ENCODE measurements at regions not wholly inside any gene's neighbourhood (a gene's known extent, or its start where the extent isn't known, plus 50 kb on each side); places are given as distances from the start of the nearest gene placed in this dataset.

- CTCF ChIA-PET (ENCODE audit: low intra/inter-chr PET ratio, low total read pairs), result no interaction called here
- in situ Hi-C loops (cut with HindIII; ENCODE audit: extremely low pct_ligation_motif_present, low pct_unique_long_range_greater_than_20kb), result no loop called here
- 4% methylated on average over 3 of the region's 3 CpGs for WGBS (ENCODE audit: low lambda C conversion rate)
Observed at GRCh38 chr1:143694085-143694484, 277.7 kb downstream of the FAM72C start.

More at GRCh38 chr1:143694085-143694484, 277.7 kb downstream of the FAM72C start:
- Histone ChIP-seq H3K4me2 (ENCODE audit: low read depth, low read length) (no peak overlapping the region), H3K4me1 (ENCODE audit: insufficient read depth, low read length) (no peaks in the 10 kb centered on the region), H3K27me3 (ENCODE audit: control insufficient read depth in 1 of 2, insufficient read depth in 2 of 2, low read length in 2 of 2) (peaks cover 0 to 21% of the 10 kb centered on the region in 2 experiments; a peak in 4 of 5 replicates), H3K9ac (ENCODE audit: insufficient read depth, low read depth, low read length) (no peak overlapping the region), H4K20me1 (ENCODE audit: insufficient read depth, low read length) (no peaks in the 10 kb centered on the region), H2AFZ (ENCODE audit: low read length) (no peak overlapping the region), H3K27ac (ENCODE audit: extremely low read length, insufficient read depth, low read length) (no peak overlapping the region), H3K4me3 (replicated peaks in 1 of 3; ENCODE audit: insufficient read depth in 1 of 3, low read depth in 2 of 3, low read length in 3 of 3) (no peak overlapping the region), H3K79me2 (ENCODE audit: insufficient read depth, low read length) (no peaks in the 10 kb centered on the region), H3K9me3 (ENCODE audit: low read length) (no peaks in the 10 kb centered on the region), H3K36me3 (replicated peaks in 1 of 2; ENCODE audit: control insufficient read depth in 1 of 2, insufficient read depth in 2 of 2, low read length in 2 of 2) (no peaks in the 10 kb centered on the region)
- POLR2A ChIA-PET, result no interaction called here
- ATAC-seq (no peak), DNase-seq (ENCODE audit: low spot score) (no peak), FAIRE-seq (no peak)
- TF ChIP-seq KDM2A (CRISPR knock-in tag; IDR thresholded peaks at IDR 0.05; ENCODE audit: borderline replicate concordance, low read depth) (no peak), ZNF264 (CRISPR knock-in tag; IDR thresholded peaks at IDR 0.05) (no peak), DPF2 (CRISPR knock-in tag; IDR thresholded peaks at IDR 0.05; ENCODE audit: borderline replicate concordance, low read depth) (no peak), ZNF546 (CRISPR knock-in tag; conservative IDR thresholded peaks at IDR 0.05) (no peak), ZNF292 (CRISPR knock-in tag; IDR thresholded peaks at IDR 0.05; ENCODE audit: borderline replicate concordance, low read depth) (no peak), PLSCR1 (CRISPR knock-in tag; IDR thresholded peaks at IDR 0.05; ENCODE audit: borderline replicate concordance) (no peak), ISL2 (CRISPR knock-in tag; IDR thresholded peaks at IDR 0.05) (no peak), SCMH1 (CRISPR knock-in tag; IDR thresholded peaks at IDR 0.05; ENCODE audit: borderline replicate concordance) (no peak), MIXL1 (CRISPR knock-in tag; IDR thresholded peaks at IDR 0.05) (no peak), SAFB2 (CRISPR knock-in tag; IDR thresholded peaks at IDR 0.05; ENCODE audit: borderline replicate concordance, low read depth) (no peak), FOXA3 (CRISPR knock-in tag; IDR thresholded peaks at IDR 0.05) (no peak), JDP2 (CRISPR knock-in tag; IDR thresholded peaks at IDR 0.05; ENCODE audit: borderline replicate concordance) (no peak), ZNF790 (CRISPR knock-in tag; IDR thresholded peaks at IDR 0.05; ENCODE audit: borderline replicate concordance) (no peak), ZNF780A (CRISPR knock-in tag; IDR thresholded peaks at IDR 0.05) (no peak), HNRNPL (IDR thresholded peaks at IDR 0.05; ENCODE audit: low read depth, low read length) (no peak), TRIM24 (CRISPR knock-in tag; IDR thresholded peaks at IDR 0.05) (no peak), ZNF101 (CRISPR knock-in tag; IDR thresholded peaks at IDR 0.05; ENCODE audit: borderline replicate concordance, low read depth) (no peak)
- TF ChIP-seq, protein P1, sequence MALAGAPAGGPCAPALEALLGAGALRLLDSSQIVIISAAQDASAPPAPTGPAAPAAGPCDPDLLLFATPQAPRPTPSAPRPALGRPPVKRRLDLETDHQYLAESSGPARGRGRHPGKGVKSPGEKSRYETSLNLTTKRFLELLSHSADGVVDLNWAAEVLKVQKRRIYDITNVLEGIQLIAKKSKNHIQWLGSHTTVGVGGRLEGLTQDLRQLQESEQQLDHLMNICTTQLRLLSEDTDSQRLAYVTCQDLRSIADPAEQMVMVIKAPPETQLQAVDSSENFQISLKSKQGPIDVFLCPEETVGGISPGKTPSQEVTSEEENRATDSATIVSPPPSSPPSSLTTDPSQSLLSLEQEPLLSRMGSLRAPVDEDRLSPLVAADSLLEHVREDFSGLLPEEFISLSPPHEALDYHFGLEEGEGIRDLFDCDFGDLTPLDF (CRISPR knock-in tag; IDR thresholded peaks at IDR 0.05), result no peak
- intact Hi-C loops (cut with micrococcal nuclease; ENCODE audit: unreplicated experiment), result no loop called here
- BruUV-seq (replicated peaks), result no TSS peak
